Breast epithelium (tissue), 3 donors: ENCODE measurements at regions not wholly inside any gene's neighbourhood (a gene's known extent, or its start where the extent isn't known, plus 50 kb on each side); places are given as distances from the start of the nearest gene placed in this dataset.

Experiments used
- CTCF ChIP-seq, 3 donors: fragments of 450-650 bp; IDR thresholded peaks; one replicate each; pipeline ENCODE4 v1.5.1; 2016 to 2017; ENCODE audit warnings: antibody characterized with exemption in 3 of 3, mild to moderate bottlenecking in 3 of 3, moderate library complexity in 3 of 3
- POLR2A ChIP-seq: fragments of 450-650 bp; IDR thresholded peaks from one replicate; pipeline ENCODE4 v1.6.1; 2016; ENCODE audit warnings: antibody characterized with exemption, mild to moderate bottlenecking, moderate library complexity
- POLR2AphosphoS5 ChIP-seq, 3 donors: sonication (generic); formaldehyde crosslinking; IDR thresholded peaks; one replicate each; pipeline ENCODE4 v1.6.1; 2017; ENCODE audit warnings: antibody characterized with exemption in 3 of 3

GRCh38 chr5:21013237-21013636 is 1025.2 kb upstream of the CDH18 start:
- TF ChIP-seq POLR2AphosphoS5 (IDR thresholded peaks at IDR 0.05) (no peak), CTCF (IDR thresholded peaks at IDR 0.05) (no peak), POLR2A (no peak)
